Thyroid gland (tissue), 4 donors: ENCODE measurements at regions not wholly inside any gene's neighbourhood (a gene's known extent, or its start where the extent isn't known, plus 50 kb on each side); places are given as distances from the start of the nearest gene placed in this dataset.

Experiments used
- CTCF ChIP-seq, 6 experiments: fragments of 200-600 bp in 3 of 6; fragments of 450-650 bp in 3 of 6; sonication (generic) in 3 of 6; IDR thresholded peaks; one replicate each; pipeline ENCODE4 v1.5.1; 2016 to 2019; ENCODE audit warnings: antibody characterized with exemption in 6 of 6, mild to moderate bottlenecking in 2 of 6, inconsistent platforms in 1 of 6, moderate library complexity in 1 of 6
- POLR2A ChIP-seq, 2 donors: fragments of 450-650 bp; IDR thresholded peaks; one replicate each; pipeline ENCODE4 v1.6.1; 2017; ENCODE audit warnings: antibody characterized with exemption in 2 of 2, mild to moderate bottlenecking in 2 of 2, moderate library complexity in 1 of 2

DNA sequence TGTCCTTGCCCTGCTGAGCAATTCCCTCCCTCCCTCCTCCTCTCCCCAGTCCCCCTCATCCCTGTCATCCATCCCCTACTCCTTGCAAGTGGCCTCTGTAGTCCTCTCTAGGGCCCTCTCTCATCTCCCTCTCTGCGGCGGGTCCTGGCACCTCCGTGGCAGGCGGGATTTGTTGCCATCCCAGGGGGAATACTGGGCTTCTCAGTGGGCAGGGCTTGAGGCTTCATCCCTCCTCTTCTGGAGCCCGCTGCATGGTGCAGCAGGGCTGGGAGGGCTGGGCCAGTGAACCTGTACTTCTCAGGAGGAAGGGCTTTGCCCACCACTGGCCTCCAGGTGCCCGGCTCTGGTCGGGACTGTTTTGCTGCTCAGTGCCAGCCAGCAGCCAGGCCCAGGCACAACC, 216.2 kb downstream of the TFCP2L1 start:
- no peak for TF ChIP-seq CTCF (IDR thresholded peaks at IDR 0.05)
- no peak for TF ChIP-seq POLR2A (IDR thresholded peaks at IDR 0.05)
